M059J (cell line): ENCODE measurements at regions not wholly inside any gene's neighbourhood (a gene's known extent, or its start where the extent isn't known, plus 50 kb on each side); places are given as distances from the start of the nearest gene placed in this dataset.
A peak's percentile ranks its signal among the peaks of the same experiment; 100 is the strongest.

Source experiments
- DNase-seq: peaks from one replicate; pipeline ENCODE4 v3.0.0-alpha.2; 2012; ENCODE audit warnings: low read depth

DNA sequence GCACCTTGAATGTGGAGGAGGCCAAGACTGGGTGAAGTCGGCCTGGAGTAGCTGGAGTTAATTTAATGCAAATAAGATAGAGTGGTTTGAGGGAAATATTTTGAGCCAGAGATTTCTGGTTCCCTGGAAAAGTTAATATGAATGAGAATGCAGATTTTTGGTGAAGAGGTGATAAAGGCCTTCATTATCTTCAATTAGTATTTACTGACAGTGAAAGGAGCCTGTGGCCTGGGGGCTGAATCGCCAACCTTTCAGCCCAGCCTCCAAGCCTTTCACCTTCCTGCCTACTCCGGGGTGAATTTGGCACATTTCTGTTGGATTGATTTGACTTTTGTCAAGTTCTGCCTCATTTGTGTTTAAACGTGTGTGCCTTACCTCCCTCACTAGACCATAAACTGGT lies 147.8 kb downstream of the SOX2 start:
- no peak for DNase-seq

DNA sequence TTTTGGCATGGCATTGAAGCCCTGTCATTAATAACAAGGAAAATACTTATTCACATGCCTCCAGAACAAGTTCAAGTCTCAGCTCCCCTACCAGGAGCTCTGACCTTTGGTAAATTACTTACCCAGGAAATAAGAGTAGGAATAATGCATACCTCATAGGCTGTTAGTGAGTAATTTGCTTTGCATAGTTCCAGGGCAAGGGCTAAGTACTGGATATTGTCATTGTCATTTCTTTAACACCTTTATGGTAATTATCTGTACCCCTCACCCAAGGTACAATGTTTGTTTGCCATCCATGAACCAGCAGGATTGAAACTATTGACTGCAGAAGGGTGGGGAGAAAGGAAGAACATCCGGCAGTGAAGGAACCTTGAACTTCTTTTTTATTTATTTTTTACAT lies 148.5 kb downstream of the SOX2 start:
- DNase-seq = no peak

DNA sequence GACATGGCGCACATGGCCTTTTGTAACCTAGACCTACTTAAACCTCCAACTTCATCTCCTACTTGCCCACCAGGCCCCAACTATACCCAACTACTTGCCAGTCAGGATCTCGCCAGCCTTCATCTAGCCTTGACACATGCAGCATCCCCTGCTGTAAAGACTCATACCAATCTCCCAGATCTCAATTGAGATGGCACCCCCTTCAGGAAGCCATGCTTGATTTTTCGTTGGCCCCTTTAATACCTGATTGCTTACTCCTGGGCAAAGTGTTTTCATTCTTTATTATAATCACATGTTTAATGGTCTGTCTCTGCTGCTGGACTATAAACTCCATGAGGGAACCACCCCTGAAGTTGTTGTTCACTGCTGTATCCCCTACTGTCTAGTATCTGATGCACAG lies 150.8 kb downstream of the SOX2 start:
- no peak for DNase-seq

DNA sequence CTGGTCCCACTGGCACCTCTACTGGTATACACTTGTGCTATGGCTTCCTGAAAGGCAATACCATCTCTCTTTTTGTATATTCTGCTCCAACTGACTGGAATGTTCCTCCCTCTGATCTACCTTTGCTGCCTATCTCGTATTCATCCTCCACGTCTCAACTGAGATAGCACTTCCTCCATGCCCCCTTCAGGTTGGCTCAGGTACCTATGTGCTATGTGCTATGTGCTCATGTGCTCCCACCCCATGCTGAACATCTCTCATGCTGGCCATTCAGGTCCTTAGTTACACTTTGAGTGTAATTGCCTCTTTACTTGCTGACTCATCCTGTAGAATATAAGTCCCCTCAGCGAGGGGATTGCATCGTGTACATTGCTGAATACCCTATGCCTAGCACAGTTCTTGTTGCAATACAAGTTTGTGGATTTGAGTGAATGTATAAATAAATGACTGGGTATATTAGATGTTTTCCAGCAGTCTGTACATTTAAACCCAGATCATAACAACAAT lies 156.9 kb downstream of the SOX2 start:
- no peak for DNase-seq

DNA sequence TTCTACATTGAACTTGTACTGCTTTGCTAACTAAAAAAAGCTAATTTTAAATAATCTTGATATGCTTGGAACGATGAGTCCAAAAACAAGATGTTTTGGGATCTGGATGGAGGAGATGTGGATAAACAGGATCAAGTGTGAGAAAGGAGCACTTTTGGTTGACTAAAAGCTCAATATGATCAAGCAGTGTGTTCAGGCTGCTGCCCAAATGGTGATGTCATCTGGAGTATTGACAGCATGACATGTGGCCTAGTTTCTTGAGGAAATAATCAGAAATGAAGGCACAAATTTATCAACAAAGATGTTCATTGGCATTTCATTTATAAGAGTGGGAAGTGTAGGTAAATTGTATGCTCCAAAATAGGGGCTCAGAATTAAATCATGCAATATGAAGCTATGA lies 161.2 kb downstream of the SOX2 start:
- no peak for DNase-seq

DNA sequence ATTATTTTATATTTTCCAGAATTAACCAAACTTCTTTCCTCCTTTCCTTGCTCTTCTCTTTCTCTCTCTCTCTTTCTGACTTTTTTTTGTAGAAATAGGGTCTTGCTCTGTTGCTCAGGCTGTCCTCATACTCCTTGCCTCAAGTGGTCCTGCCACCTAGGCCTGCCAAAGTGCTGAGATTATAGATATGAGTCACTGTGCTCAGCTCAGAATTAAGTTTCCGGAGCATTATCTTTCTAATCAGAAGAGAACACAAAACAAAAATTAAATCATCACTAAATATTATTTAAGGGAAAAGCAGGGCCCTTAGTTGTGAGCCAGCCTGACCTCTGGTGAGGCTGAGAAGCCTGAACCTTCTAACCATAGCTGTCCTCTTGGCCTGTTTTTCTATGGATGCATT lies 168.2 kb downstream of the SOX2 start:
- DNase-seq = no peak

DNA sequence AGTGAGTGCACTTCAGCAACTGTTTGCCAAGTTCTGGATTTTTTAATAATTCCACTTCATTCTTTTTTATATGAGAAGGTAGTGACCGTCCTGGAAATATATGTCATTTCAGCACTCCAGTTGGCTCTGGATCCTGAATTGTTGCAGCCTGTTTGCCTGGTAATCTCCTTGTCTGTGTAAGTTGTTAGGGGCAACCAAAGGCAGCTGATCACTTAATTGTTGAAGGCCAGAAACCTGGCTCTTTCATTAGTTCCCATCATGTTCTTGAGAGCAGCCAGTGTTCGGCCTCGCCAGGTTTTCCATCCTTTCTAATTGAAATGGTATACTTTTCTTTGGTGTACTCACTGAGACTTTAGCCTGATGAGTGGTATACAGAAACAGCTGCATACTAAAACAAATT lies 168.6 kb downstream of the SOX2 start:
- DNase-seq = no peak

DNA sequence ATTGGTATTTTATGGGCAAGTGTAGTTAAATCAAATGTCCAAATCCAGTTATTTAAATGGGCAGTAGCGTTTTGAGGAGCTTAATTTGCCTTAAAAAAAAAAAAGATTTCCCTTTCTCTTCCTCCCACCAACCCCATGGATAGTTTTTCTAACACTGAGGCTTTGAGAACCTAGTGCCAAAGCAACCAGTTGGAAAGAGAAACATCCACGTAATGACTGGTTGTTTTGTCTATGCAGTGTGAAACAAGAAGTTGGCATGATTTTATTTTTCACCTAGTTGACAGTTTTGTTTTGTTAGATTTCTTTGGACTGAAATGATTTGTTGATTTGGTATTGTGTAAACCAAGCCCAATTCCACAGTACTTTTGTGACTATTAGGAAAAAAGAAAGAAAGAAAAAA lies 170.0 kb downstream of the SOX2 start:
- DNase-seq = no peak

DNA sequence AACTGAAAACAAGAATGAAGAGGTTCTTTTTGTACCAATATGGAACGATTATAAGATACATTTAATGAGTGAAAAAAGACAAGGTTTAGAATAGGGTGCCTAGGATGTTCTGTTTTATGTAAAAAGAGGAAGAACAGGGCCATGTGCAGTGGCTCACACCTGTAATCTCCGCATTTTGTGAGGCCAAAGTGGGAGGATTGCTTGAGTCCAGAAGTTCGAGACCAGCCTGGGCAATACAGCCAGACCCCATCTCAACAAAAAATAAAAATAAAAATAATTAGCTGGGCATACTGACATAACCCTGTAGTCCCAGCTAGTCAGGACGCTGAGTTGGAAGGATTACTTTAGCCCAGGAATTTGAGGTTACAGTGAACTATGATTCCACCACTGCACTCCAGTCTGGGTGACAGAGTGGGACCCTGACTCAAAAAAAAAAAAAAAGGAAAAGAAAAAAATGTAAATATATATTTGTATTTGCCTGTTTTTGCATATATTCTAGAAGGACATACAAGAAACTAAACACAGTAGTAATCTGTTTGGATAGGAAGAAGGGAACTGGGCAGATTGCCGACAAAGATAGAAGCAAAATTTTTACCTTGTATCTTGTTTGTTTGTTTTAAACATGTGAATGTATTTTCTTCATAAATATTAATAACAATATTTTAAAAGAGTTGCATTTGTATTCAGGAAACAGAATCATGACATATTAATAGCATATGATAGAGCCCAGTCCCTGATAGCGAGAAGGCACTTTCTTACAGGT lies 174.3 kb downstream of the SOX2 start:
- DNase-seq = no peak

DNA sequence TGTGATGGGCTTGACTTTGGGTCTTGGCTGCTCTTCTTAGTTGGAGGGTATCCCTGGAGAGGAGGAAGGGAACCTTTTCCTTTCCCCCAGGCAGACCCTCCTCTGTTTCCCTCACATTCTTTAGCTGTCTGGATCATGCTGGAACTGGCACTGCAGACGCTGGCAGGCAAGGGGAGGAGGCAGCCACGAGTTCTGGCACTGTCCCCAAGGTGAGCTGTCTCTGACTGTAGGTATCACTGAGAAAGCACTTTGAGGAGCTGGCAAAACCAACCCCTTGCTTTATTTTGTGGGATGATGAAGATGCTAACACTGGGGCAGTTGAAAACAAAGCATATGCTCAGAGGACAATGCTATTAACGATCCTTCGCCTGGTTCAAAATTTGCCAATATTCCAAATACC lies 175.0 kb downstream of the SOX2 start:
- no peak for DNase-seq

DNA sequence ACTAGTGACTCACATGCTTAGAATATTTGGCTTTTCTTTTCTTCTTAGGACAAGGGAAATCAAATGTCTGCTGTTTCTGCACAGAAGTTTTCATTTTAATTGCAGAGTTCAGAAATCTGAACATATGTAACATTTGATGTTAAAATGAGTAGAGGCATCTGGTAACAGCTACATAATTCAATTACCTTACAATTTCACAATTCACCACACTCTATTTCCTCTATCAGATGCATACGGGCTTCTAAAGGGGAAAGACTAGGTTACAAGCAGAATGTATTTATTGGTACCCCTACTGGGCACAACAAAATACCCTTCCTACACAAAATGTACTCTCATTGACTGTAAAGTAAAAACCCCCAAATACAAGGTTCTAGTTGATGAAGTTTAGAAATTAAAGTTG lies 176.0 kb downstream of the SOX2 start:
- DNase-seq = no peak

DNA sequence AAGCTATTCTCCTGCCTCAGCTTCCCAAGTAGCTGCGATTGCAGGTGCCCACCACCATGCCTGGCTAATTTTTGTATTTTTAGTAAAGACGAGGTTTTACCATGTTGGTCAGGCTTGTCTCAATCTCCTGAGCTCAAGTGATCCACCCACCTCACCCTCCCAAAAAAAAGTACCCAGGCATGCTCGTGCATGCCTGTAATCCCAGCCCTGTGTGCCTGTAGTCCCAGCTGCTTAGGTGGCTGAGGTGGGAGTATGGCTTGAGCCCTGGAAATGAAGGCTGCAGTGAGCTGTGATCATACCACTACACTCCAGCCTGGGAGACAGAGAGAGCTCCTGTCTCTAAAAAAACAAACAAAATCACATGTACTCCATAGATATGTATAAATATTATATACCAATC lies 176.5 kb downstream of the SOX2 start:
- DNase-seq = no peak

DNA sequence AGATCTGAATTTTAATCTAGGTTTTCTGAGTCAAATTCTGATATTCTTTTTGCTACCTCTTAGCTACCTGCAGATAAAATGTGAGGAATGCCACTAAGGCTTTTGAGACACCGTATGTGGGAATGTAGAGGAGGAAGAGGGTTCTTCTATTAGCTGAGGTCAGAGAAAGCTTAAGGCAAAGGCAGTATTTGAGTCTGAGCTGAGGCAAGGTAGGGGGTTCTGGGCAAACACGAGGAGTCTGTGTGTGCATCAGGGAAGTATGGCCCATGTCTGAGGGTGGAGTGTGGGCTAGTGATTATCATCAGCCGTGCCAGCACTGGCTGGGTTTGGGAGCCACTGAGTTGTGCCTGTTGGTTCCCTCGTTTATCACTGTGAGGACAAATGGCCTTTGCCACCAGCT lies 181.1 kb downstream of the SOX2 start:
- DNase-seq = no peak

DNA sequence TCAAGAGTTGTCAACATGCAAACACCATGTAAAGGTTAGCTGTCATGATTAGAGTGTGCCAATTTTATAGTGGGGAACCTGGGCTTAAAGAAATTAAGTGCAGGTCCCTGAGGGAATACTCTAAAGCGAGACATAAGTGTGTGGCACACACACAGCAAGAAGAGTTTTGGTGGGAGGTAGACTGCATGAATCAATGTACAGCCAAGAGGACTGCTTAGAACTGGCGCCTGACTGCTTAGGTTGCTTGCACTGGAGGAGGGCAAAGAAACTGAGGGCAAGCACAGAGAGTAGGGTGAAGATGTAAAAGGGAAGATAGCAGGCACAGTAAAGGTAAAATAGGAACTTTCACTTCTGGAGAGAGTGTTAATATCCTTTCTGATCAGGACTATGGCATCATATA lies 184.9 kb downstream of the SOX2 start:
- DNase-seq = no peak

DNA sequence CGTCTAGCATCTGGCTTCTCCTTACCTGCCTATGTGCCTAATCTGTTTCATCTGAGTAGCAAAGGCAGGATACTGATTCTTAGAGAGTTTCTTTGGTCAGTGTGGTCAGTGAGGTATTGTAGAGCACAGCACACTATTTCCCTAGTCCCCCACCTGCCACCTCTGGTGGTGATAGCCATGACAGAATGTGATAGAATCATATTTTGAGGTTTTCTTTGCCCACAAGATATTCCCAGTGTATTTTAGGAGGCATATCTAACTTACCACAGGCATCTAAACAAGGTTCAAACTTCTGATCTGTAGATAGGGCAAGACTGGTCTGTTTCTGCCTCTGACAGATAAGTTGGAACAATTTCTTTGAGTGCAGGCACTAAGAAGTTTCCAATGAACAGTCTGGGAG lies 188.0 kb downstream of the SOX2 start:
- peak; percentile 65 for DNase-seq

DNA sequence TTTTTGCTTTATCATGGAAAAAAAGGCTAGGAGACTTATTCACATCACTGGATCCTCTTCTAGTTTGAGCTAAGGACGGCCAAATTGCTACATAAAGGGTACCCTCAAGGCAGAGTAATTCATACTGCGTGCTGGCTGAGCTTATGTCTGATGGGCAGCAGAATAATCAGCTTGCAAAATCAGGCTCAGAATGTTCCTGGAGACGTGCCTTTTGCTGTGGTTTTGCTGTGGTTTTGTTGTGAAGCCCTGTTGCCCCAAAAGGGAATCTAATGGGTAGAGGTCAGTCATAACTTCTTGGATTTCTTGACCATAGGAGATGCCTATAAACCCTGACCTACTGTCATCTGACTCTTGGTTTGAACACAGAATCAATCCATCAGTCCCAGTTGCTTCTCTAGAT lies 189.9 kb downstream of the SOX2 start:
- DNase-seq = peak; percentile 45

DNA sequence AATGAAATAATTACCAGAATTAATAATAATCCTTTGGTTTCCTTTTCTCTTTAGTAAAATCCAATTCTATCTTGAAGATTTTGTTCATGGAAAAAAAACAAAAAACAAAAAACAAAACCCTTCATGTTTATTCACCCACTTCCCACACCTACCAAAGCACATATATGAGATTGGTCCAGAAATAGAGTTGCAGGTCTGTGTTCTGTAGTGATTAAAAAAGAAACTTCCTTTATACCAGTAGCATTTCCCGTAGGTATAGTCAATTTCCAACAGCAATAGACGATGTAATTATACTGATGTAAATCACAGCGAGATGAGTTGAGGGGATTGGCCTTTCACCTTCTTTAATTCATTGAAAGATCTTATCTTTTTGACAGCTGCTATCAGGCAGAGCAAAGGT lies 194.6 kb downstream of the SOX2 start:
- no peak for DNase-seq

DNA sequence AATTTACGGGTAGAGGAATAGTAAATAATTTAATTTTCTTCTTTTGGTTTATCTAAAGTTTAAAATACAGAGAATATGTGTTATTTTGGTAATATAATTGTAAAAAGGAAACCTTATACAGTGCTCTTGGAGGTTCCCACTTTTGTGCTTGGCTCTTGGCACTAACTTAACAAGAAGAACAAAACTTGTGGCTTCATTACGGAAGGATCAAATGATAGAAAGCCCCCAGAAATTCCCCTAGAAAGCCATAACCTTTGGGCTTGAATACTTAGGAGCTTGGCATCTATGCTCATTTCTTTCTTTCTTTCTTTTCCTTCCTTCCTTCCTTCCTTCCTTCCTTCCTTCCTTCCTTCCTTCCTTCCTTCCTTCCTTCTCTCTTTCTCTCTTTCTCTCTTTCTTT lies 197.5 kb downstream of the SOX2 start:
- DNase-seq = no peak

DNA sequence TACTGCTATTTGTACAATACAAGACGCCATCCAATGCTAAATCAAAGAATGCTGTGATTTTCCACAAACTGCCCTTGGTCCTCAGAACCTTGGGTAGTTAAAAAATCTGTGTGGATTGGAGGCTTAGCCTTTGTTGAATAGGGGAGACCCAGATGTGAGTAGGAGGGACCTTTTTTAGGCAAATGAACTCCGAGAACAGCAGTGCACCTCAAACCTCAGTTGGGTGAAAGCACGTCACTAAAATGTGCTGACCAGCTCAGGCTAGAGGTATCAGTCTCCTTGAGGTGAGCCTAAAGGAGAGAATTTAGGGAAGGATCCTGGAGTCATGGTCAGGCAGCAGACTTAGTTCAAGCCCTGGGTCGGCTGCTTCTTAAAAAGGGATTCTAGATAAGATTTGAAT lies 200.7 kb downstream of the SOX2 start:
- DNase-seq = no peak

DNA sequence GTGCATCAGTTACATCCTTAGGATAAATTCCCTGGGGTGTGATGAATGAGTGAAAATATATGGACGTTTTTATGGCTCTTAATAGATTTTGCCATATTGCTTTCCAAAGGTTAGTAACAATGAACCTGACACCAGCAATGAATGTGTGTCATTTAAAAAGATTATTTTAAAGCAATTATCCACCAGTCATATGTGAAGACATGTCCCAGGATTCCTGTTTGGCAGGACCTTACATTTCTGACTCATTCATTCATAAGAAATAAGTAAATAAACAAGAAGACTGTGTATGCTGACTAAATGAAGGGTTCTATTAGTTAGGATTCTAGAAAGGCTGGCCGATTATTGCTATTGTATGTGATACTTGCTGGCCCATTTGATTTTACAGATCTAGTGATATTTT lies 201.5 kb downstream of the SOX2 start:
- DNase-seq = peak; percentile 22

DNA sequence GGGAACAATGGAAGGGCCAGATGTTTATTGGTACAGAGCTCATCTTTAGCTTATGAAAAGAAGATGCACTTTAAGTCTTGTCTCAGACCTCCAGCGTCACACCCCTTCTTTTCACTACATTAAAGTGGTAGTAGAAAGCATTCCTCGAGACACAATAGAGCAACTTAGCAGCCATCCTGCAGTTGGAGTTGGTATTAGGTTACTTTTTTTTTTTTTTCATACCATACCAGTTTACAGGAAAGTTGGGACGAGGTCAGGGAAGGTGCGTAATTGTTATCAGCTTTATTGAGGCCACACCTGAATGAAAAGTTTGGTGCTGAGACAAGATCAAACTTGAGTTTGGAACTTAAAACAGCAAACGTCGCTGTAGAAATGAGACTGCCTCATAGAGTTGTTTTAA lies 203.8 kb downstream of the SOX2 start:
- no peak for DNase-seq

DNA sequence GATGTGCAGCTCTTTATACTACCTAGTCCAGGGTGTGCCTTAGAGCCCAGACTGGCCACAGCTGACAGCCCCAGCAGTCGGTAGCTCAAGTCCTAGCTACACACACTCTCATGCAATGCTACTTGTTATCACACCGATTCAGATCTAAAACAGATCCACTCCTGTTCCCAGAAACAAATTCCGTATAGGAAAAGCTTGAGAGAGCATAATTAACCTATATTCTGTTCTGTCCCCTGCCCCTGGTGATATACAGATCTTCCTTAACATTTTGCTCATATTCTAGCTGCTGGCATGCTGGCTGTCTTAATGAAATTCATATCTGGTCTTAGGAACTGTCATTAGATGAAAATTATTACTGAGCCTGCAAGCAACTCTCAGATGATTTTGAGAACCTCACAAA lies 204.3 kb downstream of the SOX2 start:
- DNase-seq = no peak

DNA sequence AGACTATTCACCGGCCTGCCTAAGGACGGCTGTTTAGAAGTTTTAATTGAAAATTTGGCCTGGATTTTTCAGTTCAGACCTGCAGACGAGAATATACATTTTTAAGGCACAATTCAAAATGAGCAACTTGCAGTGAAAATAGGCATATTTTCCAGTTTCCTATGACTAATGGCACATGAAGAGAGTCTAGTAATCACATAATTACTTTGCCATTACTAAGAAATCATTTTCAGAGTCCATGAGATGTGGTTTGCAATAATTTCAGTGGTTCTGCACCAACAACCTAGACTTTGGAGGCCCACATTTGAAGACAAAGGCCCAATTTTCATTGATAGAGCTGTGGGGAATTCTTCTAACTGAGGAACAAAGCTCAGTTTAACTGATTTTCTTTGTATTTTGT lies 205.3 kb downstream of the SOX2 start:
- DNase-seq = no peak

DNA sequence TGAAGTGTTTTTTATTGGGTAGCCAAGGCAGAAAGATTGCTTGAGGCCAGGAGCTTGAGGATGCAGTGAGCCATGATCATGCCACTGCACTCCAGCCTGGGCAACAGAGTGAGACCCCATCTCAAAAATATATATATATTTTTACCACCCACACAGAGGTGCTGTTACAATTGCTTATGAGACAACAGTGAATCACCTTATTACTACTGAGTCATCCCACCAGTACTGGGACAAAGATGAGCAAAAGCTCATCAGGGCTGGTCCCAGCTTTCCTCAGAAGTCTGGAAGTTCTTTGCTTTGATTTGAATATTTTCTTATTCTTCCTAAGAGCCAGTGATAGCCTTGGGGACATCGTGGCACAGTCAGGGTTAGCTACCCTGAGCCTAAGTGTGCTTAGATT lies 207.7 kb downstream of the SOX2 start:
- peak; percentile 18 for DNase-seq
